ENCODE measurements at regions not wholly inside any gene's neighbourhood (a gene's known extent, or its start where the extent isn't known, plus 50 kb on each side); places are given as distances from the start of the nearest gene placed in this dataset.
A peak's percentile ranks its signal among the peaks of the same experiment; 100 is the strongest.

DNA sequence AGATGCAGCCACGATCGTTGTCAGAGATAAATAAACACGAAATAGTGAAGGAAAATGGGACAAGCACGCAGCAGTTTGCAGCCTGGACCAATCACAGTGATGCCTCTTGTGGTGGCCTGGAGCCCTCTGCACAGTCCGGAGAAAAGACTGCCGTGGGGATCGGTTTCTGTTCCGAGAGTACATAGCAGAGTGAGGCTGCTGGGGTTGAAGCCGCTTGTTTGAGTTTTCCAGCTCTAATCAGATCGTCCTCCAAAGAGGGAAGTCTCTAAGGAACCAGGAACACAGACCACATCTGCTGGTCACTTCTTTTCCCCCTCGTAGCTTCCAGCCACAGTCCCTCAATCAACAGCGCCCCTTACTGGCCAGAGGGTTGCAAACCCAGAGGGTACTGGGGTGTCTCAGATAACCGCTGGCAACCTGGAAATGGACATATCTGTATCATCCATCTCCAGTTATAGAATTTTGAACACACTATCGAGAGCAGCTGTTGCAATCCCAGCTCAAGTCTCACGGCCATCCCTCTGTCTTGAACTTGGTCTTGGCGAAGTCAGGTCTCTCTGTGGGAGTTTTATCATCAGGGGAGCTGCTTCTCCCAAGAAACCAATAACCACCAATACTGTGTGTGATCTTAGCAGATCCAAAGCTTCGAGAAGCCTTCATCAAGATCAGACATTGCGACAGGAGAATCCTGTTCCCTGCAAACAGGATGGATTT lies 57.4 kb downstream of the OLIG1 start:
- DNase-seq (ENCODE audit: insufficient read length, low spot score) (peak; percentile 55), FAIRE-seq (no peak)
- TF ChIP-seq, protein P1, sequence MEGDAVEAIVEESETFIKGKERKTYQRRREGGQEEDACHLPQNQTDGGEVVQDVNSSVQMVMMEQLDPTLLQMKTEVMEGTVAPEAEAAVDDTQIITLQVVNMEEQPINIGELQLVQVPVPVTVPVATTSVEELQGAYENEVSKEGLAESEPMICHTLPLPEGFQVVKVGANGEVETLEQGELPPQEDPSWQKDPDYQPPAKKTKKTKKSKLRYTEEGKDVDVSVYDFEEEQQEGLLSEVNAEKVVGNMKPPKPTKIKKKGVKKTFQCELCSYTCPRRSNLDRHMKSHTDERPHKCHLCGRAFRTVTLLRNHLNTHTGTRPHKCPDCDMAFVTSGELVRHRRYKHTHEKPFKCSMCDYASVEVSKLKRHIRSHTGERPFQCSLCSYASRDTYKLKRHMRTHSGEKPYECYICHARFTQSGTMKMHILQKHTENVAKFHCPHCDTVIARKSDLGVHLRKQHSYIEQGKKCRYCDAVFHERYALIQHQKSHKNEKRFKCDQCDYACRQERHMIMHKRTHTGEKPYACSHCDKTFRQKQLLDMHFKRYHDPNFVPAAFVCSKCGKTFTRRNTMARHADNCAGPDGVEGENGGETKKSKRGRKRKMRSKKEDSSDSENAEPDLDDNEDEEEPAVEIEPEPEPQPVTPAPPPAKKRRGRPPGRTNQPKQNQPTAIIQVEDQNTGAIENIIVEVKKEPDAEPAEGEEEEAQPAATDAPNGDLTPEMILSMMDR (IDR thresholded peaks at IDR 0.05; ENCODE audit: insufficient read depth, missing control alignments): peak; percentile 75

DNA sequence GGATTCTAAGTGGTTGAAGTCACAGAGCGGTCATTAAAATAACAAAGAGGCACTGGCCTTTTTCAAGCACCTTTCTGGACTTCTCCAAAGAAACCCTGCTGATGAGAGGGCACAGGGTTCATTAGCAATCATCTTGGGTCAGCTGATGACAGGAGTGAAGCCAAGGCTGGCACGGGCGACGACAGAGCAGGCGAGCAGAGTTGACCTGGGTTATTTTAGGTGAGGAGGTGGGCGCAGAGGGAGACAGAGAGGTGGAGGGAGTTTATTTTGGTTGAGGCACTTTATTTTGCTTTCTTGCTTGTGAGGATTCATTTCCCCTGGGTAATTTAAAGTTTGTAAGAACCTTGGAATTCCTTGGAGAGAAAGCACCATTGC lies 57.9 kb downstream of the OLIG1 start:
- no peak for FAIRE-seq
- TF ChIP-seq, protein P1 (IDR thresholded peaks at IDR 0.05; ENCODE audit: insufficient read depth, missing control alignments): no peak

DNA sequence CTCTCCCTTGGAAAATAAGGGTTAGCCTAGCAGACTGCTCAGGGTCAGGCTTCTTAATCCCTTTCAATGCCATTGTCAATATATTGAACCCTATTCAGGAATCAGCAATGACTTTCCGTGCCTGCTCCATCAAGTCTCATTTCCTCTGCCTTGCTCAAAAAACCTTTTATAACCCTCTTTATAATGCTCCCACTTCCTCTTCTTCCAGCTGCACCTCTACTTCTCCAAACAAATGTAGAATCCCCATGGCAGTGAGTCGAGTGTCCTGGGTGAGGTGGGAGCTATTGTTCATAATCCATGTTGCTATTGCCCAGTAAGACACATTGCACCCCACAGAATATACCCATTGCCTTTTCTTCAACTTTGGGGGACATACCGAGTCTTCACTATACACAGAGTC lies 58.6 kb downstream of the OLIG1 start:
- DNase-seq (ENCODE audit: insufficient read length, low spot score) (no peak), FAIRE-seq (no peak)
- TF ChIP-seq, protein P1 (IDR thresholded peaks at IDR 0.05; ENCODE audit: insufficient read depth, missing control alignments): no peak

More for the DNA sequence above, 57.9 kb downstream of the OLIG1 start:
- DNase-seq (ENCODE audit: insufficient read length, low spot score): no peak

DNA sequence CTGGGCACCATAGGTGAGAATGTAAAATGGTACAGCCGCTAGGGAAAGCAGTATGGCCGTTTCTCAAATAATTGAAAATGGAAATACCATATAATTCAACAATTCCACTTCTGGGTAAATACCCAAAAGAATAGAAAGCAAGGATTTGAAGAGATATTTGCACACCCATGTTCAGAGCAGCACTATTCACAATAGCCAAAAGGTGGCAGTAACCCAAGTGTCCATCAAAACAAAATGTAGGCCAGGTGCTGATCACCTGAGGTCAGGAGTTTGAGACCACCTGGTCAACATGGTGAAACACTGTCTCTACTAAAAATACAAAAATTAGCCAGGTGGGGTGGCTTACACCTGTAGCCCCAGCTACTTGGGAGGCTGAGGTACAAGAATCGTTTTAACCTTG lies 62.1 kb downstream of the OLIG1 start:
- FAIRE-seq (no peak), DNase-seq (ENCODE audit: insufficient read length, low spot score) (no peak)
- TF ChIP-seq, protein P1 (IDR thresholded peaks at IDR 0.05; ENCODE audit: insufficient read depth, missing control alignments): no peak

DNA sequence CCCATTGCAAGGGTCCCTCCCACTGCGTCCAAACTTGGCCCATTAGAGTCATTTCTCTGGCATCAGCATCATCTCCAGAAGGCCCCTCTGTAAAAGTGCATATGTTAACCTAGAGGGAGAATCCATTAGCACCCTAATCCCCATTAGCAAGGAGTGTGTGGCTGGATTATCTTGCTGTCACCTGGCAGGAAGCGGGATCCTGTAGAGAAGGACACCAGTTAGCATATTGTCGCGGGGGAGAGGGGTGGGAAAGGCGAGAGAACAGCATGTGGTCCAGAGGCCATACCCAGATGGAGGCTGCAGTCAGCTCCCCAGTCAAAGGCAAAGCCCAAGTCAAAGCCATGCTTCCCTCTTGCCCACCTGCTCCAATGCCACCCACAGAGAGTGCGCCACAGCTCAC lies 64.0 kb downstream of the OLIG1 start:
- peak; percentile 80 for FAIRE-seq
- TF ChIP-seq, protein P1 (IDR thresholded peaks at IDR 0.05; ENCODE audit: insufficient read depth, missing control alignments): no peak
- DNase-seq (ENCODE audit: insufficient read length, low spot score): peak; percentile 72

DNA sequence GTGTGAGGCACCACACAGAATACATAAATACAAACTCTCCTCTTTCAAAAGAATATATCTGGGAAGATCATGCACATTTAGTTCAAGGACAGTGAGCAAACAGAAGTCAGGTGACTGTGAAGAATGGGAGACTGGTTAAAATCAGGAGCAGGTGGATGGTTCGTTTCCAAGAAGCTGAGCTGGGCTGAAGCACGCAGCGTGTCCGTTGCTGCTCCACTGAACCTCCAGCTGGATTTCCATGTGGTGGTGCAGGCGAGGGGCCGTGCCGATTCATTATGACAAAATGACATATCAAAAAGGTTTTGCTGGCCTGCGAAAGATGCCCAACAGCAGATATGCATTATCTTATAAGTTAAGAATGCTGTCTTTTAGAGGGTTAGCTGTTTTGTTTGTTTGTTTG lies 66.0 kb downstream of the OLIG1 start:
- TF ChIP-seq, protein P1 (IDR thresholded peaks at IDR 0.05; ENCODE audit: insufficient read depth, missing control alignments): no peak
- DNase-seq (ENCODE audit: insufficient read length, low spot score): no peak
- no peak for FAIRE-seq

DNA sequence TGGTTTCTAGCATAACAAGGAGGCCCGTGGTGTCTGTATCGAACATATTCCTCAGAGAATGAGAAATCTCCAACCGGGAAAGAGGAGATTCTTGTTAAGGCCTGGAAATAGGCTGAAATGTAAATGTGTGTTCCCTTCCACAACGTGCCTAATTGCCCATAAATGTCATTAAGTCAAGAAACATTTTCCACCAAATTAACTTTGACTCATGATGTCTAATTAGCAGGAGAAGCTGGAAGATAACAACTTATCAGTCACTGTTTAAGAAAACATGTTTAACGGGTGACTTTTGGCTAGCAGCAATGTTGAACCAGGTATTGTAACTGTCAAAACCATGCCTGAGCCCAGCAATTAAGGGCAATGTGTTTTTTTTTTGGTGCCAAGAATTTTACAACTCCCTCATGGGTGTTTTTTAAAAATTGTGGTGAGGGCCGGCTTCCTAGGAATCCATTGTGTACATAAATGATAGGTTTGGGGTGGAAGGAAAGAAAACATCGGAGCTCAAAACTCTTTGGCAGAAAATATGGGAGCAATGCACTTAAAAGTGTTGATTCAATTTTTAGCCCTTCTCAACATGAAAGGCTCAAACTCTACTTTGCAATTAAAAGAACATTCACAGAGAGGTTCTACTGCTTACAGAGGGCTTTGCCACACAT lies 67.0 kb downstream of the OLIG1 start:
- DNase-seq (ENCODE audit: insufficient read length, low spot score) (no peak), FAIRE-seq (no peak)
- TF ChIP-seq, protein P1 (IDR thresholded peaks at IDR 0.05; ENCODE audit: insufficient read depth, missing control alignments): no peak
